ENCODE measurements at regions not wholly inside any gene's neighbourhood (a gene's known extent, or its start where the extent isn't known, plus 50 kb on each side); places are given as distances from the start of the nearest gene placed in this dataset.

DNA sequence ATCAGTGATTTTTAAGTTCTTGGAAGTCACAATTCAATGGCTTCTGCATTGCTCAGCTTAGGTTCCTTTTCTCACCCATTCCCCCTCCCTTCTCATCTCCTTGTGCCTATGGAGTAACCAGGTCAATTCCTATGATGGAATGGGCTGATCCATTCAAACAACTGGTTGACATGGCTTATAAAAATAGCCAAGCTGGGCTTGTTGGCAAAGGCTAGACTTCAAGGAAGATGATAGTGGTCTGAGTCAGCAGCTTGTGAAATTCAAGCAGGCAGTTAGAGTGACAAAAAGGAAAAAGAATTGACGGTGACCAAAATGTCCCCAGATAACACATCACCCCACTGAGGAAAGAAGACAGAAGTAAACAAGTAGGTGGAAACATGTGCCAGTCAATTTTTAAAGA lies 119.9 kb upstream of the PCED1B start:
- H3K4me3 ChIP-seq (ENCODE audit: low read depth, low read length): no peak overlapping the region
- DNase-seq (ENCODE audit: low read depth): no peak
- TF ChIP-seq, protein P1, sequence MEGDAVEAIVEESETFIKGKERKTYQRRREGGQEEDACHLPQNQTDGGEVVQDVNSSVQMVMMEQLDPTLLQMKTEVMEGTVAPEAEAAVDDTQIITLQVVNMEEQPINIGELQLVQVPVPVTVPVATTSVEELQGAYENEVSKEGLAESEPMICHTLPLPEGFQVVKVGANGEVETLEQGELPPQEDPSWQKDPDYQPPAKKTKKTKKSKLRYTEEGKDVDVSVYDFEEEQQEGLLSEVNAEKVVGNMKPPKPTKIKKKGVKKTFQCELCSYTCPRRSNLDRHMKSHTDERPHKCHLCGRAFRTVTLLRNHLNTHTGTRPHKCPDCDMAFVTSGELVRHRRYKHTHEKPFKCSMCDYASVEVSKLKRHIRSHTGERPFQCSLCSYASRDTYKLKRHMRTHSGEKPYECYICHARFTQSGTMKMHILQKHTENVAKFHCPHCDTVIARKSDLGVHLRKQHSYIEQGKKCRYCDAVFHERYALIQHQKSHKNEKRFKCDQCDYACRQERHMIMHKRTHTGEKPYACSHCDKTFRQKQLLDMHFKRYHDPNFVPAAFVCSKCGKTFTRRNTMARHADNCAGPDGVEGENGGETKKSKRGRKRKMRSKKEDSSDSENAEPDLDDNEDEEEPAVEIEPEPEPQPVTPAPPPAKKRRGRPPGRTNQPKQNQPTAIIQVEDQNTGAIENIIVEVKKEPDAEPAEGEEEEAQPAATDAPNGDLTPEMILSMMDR (IDR thresholded peaks at IDR 0.05; ENCODE audit: control insufficient read depth, extremely low read depth, insufficient read depth): no peak

DNA sequence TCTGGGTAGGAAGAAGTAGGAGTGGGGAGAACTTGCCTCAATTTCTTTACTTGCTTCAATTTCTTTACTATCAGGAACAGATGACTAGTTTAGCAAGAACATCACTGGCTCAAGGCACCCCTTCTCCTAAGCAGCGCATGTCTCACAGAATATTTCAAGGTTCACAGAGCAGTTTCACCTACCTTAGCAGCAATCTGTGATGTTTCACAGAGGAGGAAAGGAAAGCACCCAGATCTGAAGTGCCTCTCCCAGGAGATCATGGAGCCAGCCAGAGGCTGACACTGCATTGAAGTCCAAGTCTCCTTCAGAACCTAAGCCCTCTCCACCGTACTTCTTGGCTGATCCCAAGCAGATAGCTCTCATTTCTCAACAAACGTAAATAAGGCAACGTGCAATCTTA lies 118.7 kb upstream of the PCED1B start:
- no peak for DNase-seq (ENCODE audit: low read depth)
- TF ChIP-seq, protein P1 (IDR thresholded peaks at IDR 0.05; ENCODE audit: control insufficient read depth, extremely low read depth, insufficient read depth): no peak
- no peak overlapping the region for H3K4me3 ChIP-seq (ENCODE audit: low read depth, low read length)

DNA sequence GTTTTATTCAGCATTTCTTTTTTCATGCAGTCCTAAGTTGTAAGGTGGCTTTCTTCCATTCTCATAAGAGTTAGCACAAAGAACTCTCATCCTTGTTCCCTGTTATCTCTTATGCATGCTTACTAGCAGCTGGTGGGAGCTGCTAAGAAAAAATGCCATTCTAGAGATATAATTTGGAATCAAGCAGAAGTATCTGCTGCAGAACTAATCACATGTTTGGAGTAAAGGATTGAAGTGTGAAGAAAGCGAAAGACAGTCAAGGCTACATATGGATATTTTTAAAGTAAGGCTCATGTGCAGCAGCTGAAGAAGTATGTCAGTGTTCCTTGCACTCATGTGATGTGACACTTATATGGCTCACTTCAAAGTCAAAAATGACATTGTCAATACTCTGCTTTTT lies 116.2 kb upstream of the PCED1B start:
- TF ChIP-seq, protein P1 (IDR thresholded peaks at IDR 0.05; ENCODE audit: control insufficient read depth, extremely low read depth, insufficient read depth): no peak
- DNase-seq (ENCODE audit: low read depth): no peak
- H3K4me3 ChIP-seq (ENCODE audit: low read depth, low read length): no peak overlapping the region

DNA sequence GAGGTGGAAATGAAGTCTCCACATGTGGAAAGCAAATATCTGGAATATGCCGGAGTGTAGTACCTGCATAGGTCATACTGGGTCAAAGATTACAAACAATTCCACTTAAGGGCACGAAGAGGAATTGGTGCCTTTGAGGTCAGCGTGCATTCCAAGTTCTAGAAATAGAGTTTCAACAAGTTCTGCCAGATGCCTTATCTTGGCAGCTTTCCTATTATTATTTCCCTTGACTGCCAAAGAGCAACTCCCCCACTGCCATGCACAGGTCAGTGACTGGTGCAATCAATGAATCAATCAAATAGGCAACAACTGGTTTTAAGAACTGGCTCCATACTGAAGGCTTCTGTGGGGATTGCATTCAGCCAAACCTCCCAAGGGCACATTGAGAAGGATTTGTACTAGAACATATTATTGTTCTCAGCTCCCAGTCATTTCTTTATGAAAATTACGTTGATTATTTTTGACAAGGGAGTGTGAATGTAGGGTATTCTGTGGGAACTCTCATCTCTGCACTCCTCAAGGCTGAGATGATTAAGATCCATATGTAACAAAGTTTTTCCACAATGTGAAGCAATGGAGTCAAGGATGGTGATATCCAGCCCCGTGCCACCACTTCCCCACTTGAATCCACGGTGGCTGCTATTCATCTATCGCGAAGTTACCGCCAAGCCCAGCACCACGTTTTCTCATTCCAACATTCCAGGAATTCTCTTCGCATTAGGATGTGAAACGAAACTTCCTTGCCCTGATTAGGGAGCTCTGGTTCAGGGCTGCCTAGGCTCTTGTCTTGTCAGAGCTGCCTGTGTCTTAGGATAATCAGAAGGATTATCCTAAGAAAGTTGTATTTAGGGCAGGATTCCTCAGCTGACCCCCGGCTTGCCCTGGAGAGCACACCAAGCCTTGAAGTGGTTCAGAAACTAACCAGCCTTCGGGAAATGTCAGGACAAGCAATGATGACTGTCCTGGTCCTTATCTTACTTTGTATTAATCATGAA lies 115.1 kb upstream of the PCED1B start:
- no peak overlapping the region for H3K4me3 ChIP-seq (ENCODE audit: low read depth, low read length)
- peak; percentile 33 for DNase-seq (ENCODE audit: low read depth)
- TF ChIP-seq, protein P1 (IDR thresholded peaks at IDR 0.05; ENCODE audit: control insufficient read depth, extremely low read depth, insufficient read depth): no peak

DNA sequence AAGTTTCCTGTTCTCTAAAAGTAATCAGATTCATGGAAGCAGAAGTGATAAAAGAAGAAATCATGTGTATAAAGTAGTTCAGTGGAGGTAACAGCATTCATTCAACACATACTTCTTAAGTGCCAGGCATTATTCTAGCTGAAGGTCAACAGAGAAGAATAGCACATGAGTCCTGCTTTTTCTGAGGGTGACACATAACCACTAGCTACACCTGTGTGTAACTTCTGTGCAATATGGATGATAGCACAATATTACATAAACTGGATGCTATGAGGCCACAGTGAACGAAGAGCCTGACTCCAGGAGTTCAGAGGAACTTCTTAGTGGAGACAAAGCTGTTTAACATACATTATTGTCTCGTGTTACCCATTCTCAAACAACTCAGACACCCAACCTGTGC lies 114.3 kb upstream of the PCED1B start:
- DNase-seq (ENCODE audit: low read depth): no peak
- H3K4me3 ChIP-seq (ENCODE audit: low read depth, low read length): no peak overlapping the region
- TF ChIP-seq, protein P1 (IDR thresholded peaks at IDR 0.05; ENCODE audit: control insufficient read depth, extremely low read depth, insufficient read depth): no peak

DNA sequence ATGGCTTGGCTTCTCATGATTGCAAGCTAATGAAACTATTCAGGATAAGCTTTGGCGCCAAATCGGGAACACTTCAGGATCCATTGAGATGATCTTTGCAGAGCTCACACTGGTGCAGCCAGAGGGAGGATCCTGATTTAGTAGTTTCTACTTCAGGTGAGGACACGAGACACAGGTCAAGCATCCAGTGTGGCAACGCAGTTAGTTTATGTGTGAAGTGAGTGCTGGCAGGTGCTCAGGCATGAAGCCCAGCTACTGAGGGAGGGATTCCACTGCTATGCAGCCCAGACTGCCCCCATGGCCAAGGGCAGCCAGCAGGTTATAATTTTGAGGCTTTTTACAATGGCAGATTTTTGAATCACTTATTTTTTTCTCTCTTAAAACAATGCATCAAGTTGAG lies 113.5 kb upstream of the PCED1B start:
- no peak overlapping the region for H3K4me3 ChIP-seq (ENCODE audit: low read depth, low read length)
- DNase-seq (ENCODE audit: low read depth): no peak
- TF ChIP-seq, protein P1 (IDR thresholded peaks at IDR 0.05; ENCODE audit: control insufficient read depth, extremely low read depth, insufficient read depth): no peak
